HG02970 (cell line): ENCODE measurements at regions not wholly inside any gene's neighbourhood (a gene's known extent, or its start where the extent isn't known, plus 50 kb on each side); places are given as distances from the start of the nearest gene placed in this dataset.
A peak's percentile ranks its signal among the peaks of the same experiment; 100 is the strongest.
"Not testable (repeated sequence)": the region's sequence is repeated elsewhere in the genome, so short reads cannot be mapped to it uniquely, and the experiment has no call there.

Source experiments
- ATAC-seq: cut with Tn5 transposase; IDR thresholded peaks from one replicate; pipeline ENCODE4 v1.9.1; 2021; ENCODE audit warnings: mild to moderate bottlenecking, moderate library complexity, moderate number of reproducible peaks; ENCODE audit not compliant: unreplicated experiment, low FRiP score

DNA sequence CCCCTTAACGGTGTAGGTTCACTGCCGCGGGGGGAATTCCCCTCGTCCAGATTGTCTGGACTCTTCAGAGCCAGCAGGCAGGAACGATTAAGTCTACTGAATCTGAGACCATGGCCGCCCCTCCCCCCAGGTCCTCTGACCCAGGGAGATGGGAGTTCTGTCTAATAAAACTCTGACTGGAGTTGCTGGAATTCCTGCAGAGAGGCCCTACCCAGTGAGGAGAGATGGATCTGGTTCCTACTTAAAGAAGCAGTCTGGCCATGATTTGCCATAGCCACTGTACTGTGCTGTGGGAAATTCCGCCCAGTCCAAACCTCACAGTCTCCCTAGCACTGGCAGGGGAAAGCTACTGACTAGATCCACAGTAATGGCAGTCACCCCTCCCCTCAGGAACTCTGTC lies 237.7 kb upstream of the RASA1 start:
- no peak for ATAC-seq

DNA sequence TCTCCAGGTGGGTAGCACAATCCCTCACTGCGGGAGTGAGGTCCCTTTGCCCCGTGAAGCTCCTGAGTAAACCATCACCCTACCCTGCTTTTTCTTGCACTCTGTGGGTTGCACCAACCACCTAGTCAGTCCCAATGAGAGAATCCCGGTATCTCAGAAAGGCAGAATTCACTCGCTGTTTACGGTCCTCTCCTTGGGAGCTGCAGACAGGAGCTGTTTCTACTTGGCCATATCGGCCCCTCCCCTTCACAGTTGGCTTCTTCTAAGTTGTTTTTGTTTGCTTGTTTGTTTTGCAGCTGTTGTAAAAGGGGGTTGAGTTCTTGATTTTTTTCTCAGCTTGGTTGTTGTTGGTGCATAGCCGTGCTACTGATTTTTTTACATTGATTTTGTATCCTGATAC lies 237.0 kb upstream of the RASA1 start:
- no peak for ATAC-seq

DNA sequence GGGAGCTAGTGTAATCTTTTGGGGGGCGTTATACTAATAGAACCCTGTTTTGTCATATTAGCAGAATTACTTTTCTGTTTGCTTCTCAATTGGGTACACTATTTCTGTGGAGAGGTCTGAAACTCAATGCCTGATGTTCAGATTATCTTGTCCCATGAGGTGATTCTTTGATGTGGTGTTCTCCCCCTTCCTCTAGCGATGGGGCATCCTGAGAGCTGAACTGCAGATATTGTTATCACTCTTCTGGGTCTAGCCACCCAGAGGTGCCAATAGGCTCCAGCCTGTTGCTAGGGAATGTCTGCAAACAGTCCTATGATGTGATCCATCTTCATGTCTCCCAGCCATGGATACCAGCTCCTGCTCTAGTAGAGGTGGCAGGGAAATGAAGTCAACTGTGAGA lies 233.1 kb upstream of the RASA1 start:
- ATAC-seq, result no peak

DNA sequence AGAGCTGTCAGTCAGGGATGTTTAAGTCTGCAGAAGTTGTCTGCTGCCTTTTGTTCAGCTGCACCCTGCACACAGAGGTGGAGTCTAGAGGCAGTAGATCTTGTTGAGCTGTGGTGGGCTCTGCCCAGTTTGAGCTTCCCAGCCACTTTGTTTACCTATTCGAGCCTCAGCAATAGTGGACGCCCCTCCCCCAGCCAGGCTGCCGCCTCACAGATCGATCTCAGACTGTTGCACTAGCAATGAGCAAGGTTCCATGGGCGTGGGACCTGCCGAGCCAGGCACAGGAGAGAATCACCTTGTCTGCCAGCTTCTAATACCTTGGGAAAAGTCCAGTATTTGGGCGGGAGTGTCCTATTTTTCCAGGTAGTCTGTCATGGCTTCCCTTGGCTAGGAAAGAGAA lies 225.1 kb upstream of the RASA1 start:
- no peak for ATAC-seq

DNA sequence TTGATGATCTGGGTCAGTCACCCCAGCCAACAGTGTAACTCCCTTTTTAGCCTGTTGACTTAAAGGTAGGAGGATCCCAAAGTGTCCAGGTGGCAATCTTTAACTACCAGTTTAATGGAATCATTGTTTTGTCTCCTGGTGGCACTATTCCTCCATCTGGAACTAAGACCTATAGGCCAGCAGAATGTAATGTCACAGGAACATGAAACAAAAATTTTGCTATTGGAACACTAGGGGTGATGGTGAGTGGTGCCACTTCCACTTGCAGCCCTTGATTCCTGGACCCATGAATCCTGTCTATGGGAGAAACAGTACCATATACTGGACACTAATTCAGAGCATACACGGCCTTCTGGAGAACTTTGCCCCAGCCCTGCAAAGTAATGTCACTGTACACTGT lies 219.5 kb upstream of the RASA1 start:
- no peak for ATAC-seq

DNA sequence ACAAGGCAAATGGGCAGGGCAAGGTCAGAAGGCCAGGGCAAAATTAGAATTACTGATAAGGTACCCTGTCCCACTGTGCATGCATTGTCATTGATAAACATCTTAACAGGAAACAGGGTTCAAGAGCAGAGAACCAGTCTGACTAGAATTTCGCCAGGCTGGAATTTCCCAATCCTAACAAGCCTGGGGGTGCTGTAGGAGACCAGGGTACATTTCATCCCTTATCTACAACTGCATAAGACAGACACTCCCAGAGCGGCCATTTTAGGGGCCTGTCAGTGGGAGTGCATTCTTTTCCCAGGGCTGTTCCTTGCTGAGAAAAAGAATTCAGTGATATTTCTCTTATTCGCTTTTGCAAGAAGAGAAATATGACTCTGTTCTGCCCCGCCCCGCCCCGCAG lies 218.7 kb upstream of the RASA1 start:
- not testable (repeated sequence) for ATAC-seq

DNA sequence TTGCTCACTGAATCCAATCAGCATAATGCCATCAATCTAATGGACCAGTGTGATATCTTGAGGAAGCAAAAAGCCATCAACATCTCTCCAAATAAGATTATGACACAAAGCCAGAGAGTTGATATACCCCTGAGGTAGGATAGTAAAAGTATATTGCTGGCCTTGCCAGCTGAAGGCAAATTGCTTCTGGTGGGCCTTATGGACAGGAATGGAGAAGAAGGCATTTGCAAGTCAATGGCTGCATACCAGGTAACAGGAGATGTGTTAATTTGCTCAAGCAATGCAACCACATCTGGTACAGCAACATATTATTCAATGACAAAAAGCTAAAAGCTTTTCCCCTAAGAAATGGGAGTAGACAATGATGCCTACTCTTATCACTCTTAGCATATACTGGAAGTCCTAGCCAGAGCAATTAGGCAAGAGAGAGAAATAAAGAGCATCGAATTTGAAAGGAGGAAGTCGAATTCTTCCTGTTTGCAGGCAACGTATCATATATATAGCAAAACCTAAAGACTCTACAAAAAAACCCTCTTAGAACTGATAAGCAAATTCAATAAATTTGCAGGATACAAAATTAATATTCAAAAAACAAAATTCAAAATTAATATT lies 216.1 kb upstream of the RASA1 start:
- ATAC-seq, result no peak

DNA sequence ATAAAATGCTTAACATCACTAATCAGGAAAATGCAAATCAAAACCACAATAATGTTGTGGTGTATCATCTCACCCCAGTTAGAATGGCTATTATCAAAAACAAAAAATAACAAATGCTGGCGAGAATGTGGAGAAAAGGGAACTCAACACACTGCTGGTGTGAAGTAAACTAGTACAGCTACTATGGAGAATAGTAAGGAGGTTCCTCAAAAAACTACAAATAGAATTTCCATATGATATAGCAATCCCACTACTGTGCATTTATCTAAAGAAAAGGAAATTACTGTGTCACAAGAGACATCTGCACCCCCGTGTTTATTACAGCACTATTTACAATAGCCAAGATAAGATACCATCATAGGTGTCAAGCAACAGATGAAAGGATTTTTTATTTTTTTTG lies 214.5 kb upstream of the RASA1 start:
- no peak for ATAC-seq

DNA sequence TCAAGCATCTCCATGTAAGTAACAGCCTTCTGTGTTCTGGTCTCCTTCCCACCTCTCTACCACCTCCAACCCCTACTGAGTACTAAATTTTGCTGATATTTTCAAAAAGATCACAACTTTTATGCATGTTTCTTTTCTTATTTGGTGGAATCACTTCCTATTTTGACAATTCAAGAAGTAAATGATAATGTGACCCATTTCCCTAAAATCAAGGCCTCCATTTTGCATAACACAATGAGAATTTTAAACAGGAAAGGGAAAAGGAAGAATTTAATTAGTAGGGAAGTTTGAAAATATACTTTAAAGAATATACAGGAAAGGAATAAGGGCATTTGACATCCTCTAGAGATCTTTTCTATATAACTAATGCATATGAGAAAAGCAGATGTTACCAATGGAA lies 212.9 kb upstream of the RASA1 start:
- no peak for ATAC-seq

DNA sequence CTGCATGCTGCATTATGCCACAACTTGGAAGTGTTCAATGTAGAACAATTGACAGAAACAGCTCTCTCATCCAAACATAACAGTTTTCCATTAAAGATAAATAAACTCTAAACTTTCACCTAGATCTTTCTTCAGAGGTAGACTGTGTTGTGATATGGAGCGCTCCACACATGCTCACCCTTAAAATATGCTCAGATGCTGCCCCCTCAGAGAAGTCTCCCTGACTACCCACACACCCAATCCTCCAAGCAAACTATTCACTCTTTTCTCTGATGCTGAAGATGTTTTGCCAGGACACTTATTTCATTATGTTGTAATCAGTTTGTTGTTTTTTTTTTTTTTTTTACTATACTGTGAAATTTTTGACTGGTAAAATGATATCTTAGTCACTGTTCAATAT lies 206.6 kb upstream of the RASA1 start:
- no peak for ATAC-seq

DNA sequence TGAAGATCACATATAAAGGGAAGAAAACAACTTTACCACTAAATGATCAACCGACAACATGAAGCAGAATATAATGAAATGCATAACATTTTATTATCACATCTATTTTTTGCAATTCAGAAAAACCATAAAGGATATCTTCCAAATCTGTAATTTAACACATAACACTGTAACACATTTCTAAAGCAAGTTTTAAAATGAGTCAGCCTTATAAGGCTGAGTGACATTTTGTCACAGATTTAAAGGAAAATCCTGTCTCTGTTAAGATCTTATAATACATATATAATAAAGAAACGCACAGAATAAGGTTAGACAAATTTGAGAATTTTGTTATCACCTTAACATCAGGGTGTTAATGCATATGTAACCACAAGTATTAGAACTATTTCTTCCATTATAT lies 198.4 kb upstream of the RASA1 start:
- no peak for ATAC-seq

DNA sequence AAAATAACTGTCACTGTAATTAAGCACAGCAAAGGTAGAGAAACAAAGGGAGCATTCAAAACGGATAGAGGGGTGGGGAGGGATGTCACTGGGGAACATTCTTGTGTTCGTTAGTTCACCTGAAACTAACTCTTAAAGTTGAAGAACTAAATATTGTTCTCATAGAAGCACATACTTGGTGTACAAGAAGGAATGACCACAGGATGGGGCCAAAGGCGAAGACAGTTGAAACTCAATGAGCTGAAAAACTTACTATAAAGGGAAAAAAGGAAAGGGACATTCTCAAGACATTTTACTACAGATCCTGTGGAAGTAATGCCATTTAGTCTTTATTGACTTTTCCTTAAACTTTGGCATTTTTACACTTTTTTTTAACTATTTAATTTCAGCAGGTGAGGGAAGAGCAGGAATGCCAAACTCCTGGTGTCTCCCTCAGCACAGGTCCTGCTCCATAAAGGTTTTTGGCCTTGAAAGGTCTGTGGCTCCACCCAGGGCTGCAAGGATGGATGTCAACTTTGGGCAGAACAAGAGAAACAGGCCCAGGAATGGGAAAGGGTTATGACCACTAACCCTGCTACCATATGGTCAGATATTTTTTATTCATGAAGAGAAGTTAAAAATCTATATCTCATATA lies 197.6 kb upstream of the RASA1 start:
- no peak for ATAC-seq

DNA sequence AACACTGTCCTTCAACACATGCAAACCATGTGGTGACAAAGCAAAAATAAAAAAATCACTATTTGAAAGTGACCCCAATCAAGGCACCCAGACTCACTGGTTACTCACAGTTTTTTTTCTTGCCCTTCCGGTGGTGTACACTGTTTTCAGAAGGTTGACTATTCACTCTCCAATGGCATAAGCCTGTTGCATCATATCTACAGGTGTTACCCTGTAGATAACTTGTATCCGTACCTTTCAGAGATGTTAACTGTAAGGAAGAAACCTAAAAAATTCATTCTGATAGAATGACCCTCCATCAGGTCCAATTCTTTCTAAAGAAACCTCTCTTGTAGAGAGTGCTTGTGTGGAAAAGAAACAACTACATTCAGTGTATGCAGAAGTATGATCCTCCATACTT lies 193.6 kb upstream of the RASA1 start:
- no peak for ATAC-seq

DNA sequence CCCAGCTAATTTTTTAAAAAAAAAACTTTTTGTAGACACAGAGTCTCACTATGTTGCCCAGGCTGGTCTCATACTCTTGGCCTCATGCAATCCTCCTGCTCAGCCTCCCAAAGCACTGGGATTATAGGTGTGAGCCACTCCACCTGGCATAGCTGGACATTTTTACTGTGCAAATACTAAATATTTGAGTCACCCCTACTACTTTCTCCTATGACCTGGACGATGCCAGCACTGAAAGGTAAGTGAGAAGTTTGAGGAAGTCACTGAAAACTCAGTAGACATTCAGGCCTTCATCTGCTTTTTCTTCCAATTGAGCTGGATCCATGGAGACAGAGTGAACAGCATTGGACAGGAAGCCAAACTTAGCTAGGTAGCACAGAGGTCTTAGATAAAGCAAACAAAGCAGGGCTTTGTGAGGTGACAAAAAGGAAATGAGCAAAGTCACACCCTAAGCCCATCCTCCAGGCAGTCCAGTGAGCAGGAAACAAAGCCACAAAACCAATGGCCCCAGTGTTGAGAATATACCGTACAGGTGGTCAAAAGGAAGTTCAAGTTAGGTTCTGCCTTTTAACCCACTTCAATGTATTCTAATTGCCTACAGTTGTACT lies 192.6 kb upstream of the RASA1 start:
- ATAC-seq, result peak; percentile 79

DNA sequence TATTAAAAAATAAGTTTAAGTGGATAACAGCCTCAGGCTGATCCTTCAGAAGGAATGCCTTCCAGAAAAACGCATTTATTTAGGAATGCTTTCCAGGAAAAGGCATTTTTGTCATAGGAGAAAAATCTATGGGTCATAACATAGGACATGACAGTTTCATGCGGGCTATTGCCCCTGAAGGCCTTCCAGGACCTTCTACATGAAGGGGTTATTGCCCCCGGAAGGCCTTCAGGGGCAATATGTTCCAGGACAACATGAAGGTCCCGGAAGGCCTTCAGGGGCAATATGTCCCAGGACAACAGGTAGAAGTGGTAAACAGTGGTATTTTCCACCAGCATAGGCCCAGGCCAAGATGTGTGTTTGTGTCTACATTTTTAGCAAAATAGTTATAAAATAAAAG lies 191.3 kb upstream of the RASA1 start:
- ATAC-seq, result no peak

DNA sequence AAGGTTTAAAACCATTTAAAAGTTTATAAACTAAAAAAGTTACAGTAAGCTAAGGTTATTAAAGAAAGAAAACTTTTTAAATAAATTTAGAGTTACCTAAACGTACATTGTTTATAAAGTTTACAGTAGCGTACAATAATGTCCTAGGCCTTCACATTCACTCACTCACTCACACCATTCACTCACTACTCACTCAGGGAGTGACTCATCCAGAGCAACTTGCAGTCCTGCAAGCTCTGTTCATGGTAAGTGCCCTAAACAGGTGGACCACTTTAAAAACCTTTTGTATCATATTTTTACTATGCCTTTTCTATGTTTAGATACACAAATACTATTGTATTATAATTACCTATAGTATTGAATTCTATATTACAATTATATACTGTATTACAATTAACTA lies 190.8 kb upstream of the RASA1 start:
- no peak for ATAC-seq

DNA sequence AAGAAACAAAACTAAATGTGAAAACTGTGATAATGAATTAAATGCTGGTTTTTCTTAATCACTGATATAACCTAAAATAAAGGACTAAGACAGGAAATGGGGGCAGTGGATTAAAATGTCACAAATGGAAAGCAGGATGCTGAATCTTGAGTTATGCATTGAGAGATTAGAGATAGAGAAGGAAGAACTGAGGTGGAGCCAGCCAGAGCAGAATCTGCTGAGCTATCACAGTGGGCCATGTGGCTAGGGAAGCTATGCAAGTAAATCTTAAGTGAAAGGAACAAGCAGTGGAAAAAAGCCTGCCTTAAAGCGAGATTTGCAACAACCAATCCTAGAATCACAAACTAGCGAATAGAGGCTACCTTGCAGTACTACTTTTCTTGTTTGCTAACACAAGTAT lies 188.5 kb upstream of the RASA1 start:
- no peak for ATAC-seq

DNA sequence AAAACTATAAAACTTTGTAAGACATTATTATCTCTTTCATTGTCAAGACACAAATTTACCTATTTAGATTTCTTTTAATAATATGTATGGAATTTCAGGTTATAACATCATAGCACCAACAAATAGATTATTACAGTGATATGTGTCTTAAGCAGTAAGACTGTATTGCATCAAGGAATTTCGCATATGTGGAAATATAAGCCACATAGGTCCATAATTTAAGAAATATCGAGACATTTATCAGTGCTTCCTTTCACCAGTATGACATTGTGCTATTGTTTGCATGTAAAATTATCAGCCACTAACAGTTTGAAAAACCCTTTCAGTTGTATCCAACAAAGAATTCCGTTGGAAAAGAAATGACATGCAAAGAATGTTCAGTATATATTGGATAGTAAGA lies 186.7 kb upstream of the RASA1 start:
- ATAC-seq, result no peak

DNA sequence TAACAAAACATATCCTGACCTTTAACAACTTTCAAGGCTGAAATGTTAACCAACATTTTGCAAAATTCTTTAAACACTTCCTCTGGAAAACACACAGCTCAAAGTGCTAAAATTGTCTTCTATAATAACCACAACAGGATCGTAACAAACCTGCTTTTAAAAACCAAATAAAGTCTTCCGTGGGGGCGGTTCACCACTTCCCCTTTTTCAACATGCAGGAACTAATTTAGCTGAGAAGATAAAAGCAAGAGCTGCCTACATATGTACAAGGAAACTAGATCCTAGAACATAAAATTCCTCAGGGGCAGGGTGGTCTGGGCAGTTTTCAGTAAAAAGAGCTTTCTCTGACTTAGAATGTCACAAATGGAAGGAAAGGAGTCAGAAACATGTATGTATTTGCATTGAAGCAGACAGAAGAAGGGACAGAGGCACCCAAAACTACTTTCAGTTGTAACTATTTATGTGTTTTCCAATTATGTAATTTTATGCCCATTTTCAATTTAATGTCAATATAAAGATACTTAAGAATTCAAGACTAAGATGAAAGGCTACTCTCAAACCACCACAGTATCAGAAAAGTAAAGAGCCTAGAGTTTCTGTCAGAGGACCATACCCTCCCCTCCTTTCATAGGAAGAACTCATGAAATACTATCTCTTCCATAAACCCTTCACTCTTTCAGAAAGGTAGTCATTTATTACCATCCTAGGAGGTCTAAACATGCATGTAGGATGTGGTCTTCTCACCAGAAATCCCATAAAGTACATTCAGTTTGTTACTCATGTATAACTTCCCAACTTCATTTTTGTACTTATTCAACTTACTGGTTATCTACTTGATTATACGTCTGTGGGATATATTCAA lies 185.9 kb upstream of the RASA1 start:
- peak; percentile 68 for ATAC-seq

DNA sequence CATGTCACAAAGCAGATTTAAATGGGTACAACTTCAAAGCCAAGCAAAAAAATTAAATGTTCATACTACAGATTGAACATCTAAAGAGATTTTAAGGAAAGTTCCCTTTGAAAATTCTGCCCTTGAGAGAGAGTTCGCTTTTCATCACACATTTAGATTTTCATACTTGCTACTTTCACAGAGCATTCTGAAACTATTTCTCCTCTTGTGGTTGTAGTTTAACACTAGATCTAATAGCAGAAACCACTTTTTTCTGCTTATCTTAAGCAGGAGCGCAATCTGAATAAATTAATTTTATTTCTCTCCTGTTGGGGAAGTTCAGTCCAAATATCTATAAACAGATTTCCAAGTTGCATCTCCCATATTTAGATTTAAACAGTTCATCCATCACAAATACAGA lies 173.3 kb upstream of the RASA1 start:
- ATAC-seq, result no peak

DNA sequence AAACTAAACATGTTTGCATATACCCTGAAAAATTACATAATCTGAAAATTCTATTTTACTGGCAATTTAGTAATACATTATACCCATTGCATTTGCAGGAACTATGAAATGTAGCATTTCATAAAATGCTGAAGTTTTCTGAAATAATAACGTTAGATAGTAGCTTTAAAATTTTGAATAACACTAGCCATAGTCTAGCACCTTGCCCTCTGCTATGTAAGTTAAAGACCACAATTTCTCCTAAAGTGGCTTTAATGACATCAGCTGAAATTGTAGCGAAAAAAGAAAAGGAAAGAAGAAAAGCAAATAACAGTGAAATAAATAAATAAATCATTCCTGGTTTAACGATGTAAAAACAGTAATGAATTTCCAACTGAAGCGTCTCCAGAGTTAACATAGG lies 172.8 kb upstream of the RASA1 start:
- ATAC-seq, result no peak
